NB4 (cell line): ENCODE measurements at regions not wholly inside any gene's neighbourhood (a gene's known extent, or its start where the extent isn't known, plus 50 kb on each side); places are given as distances from the start of the nearest gene placed in this dataset.

Source experiments
- DNase-seq: peaks from one replicate; pipeline ENCODE4 v3.0.0; 2010; ENCODE audit warnings: low read depth
- H3K4me3 ChIP-seq: one replicate; pipeline ENCODE4 v1.5.1; 2011; ENCODE audit warnings: mild to moderate bottlenecking, low read depth, low read length, moderate library complexity
- MYC ChIP-seq: IDR thresholded peaks from 2 replicates; pipeline ENCODE4 v1.6.1; 2011; ENCODE audit warnings: low read depth, low read length
- POLR2A ChIP-seq: IDR thresholded peaks from 2 replicates; pipeline ENCODE4 v1.6.1; 2011; ENCODE audit warnings: mild to moderate bottlenecking; ENCODE audit not compliant: insufficient read length; ENCODE audit errors: extremely low read depth
- TF ChIP-seq, protein P1 (sequence below): IDR thresholded peaks from one replicate; pipeline ENCODE4 v1.5.1; 2012; ENCODE audit warnings: low read depth, low read length
- TF ChIP-seq, protein P2 (sequence below): IDR thresholded peaks from 2 replicates; pipeline ENCODE4 v1.6.1; 2011; ENCODE audit warnings: low read depth, low read length

DNA sequence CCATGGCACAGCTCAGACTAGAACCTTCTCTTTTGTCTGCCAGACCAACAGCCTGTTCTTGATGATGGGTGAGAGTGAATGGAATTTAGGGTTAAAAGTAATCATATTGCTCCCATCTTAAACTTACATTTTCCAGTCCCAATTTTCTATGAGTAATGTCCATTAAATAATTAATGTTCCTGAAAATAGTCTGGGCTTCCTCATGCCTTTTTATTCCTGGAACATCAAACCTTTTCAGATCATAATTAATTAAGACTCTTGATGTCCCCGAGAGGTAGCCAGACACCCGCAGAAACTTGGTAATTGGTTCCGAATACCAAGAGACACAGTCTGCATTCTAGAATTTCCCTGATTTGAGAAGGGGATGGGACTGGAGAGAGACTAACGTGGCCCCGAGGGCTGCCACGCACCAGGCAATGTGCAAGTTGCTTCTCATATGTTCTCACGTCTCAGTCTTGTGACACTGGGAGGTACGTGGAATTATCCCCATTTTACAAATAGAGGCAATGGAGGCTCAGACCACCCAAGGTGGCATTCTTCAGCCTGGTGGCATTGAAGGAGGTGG is 78.6 kb upstream of the TOX2 start:
- TF ChIP-seq, protein P1, sequence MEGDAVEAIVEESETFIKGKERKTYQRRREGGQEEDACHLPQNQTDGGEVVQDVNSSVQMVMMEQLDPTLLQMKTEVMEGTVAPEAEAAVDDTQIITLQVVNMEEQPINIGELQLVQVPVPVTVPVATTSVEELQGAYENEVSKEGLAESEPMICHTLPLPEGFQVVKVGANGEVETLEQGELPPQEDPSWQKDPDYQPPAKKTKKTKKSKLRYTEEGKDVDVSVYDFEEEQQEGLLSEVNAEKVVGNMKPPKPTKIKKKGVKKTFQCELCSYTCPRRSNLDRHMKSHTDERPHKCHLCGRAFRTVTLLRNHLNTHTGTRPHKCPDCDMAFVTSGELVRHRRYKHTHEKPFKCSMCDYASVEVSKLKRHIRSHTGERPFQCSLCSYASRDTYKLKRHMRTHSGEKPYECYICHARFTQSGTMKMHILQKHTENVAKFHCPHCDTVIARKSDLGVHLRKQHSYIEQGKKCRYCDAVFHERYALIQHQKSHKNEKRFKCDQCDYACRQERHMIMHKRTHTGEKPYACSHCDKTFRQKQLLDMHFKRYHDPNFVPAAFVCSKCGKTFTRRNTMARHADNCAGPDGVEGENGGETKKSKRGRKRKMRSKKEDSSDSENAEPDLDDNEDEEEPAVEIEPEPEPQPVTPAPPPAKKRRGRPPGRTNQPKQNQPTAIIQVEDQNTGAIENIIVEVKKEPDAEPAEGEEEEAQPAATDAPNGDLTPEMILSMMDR, result no peak
- TF ChIP-seq POLR2A, result no peak
- TF ChIP-seq, protein P2, sequence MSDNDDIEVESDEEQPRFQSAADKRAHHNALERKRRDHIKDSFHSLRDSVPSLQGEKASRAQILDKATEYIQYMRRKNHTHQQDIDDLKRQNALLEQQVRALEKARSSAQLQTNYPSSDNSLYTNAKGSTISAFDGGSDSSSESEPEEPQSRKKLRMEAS, result no peak
- no peak for TF ChIP-seq MYC
- no peak for DNase-seq
- H3K4me3 ChIP-seq, result no peak overlapping the region

DNA sequence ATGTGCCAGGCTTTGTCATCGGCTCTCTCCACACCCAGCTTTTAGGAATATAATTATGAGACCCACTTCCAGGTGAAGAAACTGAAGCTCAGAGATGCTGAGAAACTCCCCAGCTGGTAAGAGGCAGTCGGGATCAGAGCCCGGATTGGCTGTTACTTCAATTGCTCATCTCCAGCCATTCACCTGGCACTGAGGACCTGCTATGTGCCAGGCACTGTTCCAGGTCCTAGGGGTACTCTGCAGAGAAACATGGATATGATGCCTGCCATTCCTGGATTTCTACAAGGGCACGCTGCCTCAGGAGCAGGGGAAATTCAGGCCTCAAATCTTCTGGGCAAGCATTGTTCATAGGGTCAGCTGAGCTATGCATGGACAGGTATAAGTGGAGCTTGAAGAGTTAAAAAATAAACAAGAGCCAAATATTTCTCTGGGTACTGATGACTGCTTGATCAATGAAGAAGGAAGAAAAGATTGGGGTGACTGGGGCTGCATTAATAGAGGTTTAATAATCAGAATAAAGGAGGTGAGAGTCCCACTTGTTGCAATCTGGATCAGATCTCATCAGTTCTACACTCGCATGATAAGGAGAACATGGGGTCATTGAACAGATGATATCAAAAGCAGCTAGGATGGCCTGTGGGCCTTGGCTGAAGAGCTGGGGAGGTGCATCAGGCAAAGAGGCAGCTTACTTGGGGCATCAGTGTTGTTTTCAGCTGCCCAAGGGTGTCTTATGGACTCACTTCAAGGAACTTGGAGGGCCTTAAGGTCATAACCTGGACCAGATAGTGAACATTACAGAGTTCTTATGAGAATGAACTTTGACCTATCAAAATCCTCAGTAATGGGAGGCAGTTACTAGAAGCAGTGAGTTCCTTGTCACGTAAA is 80.9 kb upstream of the TOX2 start:
- TF ChIP-seq MYC (no peak), POLR2A (no peak)
- TF ChIP-seq, protein P1, result no peak
- TF ChIP-seq, protein P2, result no peak
- no peak overlapping the region for H3K4me3 ChIP-seq
- DNase-seq, result no peak

DNA sequence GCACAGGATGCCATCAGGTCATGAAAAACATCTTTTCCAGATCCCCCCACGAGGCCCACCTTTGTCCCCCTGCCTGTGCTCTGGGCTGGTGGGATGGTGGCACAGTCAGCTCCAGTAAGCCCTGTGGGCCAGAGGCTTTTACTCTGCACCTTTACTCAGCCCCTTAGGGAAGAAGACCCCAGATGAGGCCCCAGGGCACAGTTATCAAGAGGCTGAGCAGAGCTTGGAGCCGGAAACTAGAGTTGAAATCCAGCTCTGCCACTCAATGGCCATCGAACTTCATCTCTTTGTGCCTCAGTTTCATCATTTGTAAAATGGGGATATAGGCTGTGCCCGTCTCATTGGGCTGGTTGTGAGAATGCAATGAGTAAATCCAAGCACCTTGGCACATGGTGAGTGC is 81.7 kb upstream of the TOX2 start:
- H3K4me3 ChIP-seq, result no peak overlapping the region
- DNase-seq, result no peak
- TF ChIP-seq, protein P2, result no peak
- TF ChIP-seq, protein P1, result no peak
- TF ChIP-seq MYC (no peak), POLR2A (no peak)

DNA sequence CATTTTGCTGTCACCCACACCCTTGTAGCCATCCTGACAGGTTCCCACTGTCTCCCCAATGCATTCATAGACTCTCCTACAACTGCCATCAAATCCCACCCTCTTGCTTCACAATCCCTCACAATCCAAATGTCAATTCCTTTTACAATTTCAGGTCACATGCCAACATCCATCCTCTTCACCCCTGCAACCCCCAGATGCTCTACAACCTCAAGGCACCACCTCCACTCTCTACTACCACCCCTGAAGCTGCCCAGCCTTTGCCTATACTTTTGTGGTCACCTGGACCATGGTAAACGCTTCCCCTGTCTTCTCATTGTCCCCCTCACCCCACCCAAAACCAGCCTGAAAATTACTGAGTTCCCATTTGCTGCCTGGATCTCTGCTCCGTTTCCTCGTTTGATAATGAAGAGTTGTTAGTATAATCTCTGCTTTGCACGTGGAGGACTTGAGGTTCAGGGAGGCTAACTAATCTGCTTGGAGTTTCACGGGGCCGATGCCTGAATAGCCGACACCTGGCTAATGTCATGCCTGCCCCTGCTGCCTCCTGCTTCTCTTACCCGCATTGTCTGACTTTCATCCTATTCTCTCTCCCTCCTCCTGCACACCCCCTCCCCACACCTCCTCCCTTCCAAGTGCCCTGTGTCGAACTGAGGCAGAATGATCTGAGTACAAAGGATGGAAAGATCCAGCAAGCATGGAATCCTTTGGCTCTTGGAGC is 82.4 kb upstream of the TOX2 start:
- TF ChIP-seq POLR2A, result no peak
- TF ChIP-seq, protein P2, result no peak
- TF ChIP-seq, protein P1, result no peak
- no peak for TF ChIP-seq MYC
- no peak for DNase-seq
- no peak overlapping the region for H3K4me3 ChIP-seq

DNA sequence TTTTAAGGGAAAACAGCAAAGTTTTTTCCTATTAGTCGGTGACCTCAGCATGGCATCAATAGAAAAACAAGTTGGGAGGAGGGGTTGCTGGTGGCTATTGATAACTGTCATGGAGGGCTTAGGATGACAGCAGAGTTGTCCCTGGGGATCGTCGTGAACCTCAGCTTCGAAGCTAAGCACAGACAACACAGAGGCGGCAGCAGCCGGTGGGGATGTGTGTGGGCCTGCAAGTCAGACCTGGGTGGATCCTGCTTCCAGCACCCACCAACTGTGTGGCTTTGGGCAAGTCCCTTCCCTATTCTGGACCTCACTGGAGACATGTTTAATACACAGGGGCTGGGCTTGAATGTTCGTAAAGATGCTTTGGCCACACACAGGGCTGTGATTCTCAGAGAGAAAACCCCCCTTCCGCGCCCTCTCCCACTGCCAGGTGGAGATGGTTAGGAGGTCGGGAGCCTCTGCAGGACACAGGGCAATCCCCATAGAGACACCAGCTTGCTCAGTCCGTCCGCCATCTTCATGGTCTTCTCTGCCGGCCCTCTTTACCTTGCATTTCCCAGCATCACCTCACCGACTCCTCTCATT is 83.1 kb upstream of the TOX2 start:
- TF ChIP-seq MYC, result no peak
- TF ChIP-seq, protein P2, result no peak
- TF ChIP-seq POLR2A, result no peak
- TF ChIP-seq, protein P1, result no peak
- no peak for DNase-seq
- H3K4me3 ChIP-seq, result no peak overlapping the region
